Hepatocyte (in vitro differentiated cells): ENCODE measurements at regions not wholly inside any gene's neighbourhood (a gene's known extent, or its start where the extent isn't known, plus 50 kb on each side); places are given as distances from the start of the nearest gene placed in this dataset.

Experiments used
- DNase-seq: peaks from one replicate; pipeline ENCODE4 v3.0.0-alpha.2; 2016; ENCODE audit warnings: low spot score
- H2AFZ ChIP-seq: fragments of 200-600 bp; sonication (generic); 2 replicates; pipeline ENCODE4 v1.6.0; 2016; ENCODE audit warnings: antibody characterized with exemption, mild to moderate bottlenecking
- H3K27ac ChIP-seq: fragments of 200-600 bp; sonication (generic); 2 replicates; pipeline ENCODE4 v1.5.1; 2016; ENCODE audit warnings: mild to moderate bottlenecking
- H3K27me3 ChIP-seq: fragments of 200-600 bp; sonication (generic); 2 replicates; pipeline ENCODE4 v1.6.1; 2016
- H3K36me3 ChIP-seq: fragments of 200-600 bp; sonication (generic); replicated peaks from 2 replicates; pipeline ENCODE4 v1.5.1; 2016; ENCODE audit warnings: low read depth; ENCODE audit not compliant: insufficient read depth
- H3K4me1 ChIP-seq: fragments of 200-600 bp; sonication (generic); 2 replicates; pipeline ENCODE4 v1.5.1; 2016; ENCODE audit warnings: mild to moderate bottlenecking, moderate library complexity; ENCODE audit not compliant: insufficient read depth
- H3K4me2 ChIP-seq: fragments of 200-600 bp; sonication (generic); 2 replicates; pipeline ENCODE4 v1.6.0; 2016
- H3K4me3 ChIP-seq: fragments of 200-600 bp; sonication (generic); 2 replicates; pipeline ENCODE4 v1.5.1; 2016; ENCODE audit warnings: mild to moderate bottlenecking
- H3K79me2 ChIP-seq: fragments of 200-600 bp; sonication (generic); 2 replicates; pipeline ENCODE4 v1.6.0; 2017; ENCODE audit warnings: mild to moderate bottlenecking
- H3K9me2 ChIP-seq: fragments of 200-600 bp; sonication (generic); replicated peaks from 2 replicates; pipeline ENCODE4 v1.6.0; 2017; ENCODE audit warnings: mild to moderate bottlenecking; ENCODE audit not compliant: insufficient read depth
- H3K9me3 ChIP-seq: fragments of 200-600 bp; sonication (generic); 2 replicates; pipeline ENCODE4 v1.5.1; 2016; ENCODE audit warnings: low read depth, mild to moderate bottlenecking
- H4K20me1 ChIP-seq: fragments of 200-600 bp; sonication (generic); 2 replicates; pipeline ENCODE4 v1.6.0; 2016; ENCODE audit warnings: mild to moderate bottlenecking; ENCODE audit not compliant: insufficient read depth, poor library complexity, severe bottlenecking
- CTCF ChIP-seq: fragments of 200-600 bp; sonication (generic); IDR thresholded peaks from 2 replicates; pipeline ENCODE4 v1.5.1; 2016; ENCODE audit warnings: antibody characterized with exemption, mild to moderate bottlenecking; ENCODE audit not compliant: poor library complexity
- EZH2 ChIP-seq: fragments of 200-600 bp; sonication (generic); IDR thresholded peaks from 2 replicates; pipeline ENCODE4 v1.6.1; 2016; ENCODE audit warnings: antibody characterized with exemption, mild to moderate bottlenecking, borderline replicate concordance
- EZH2phosphoT487 ChIP-seq: fragments of 200-600 bp; sonication (generic); IDR thresholded peaks from one replicate; pipeline ENCODE4 v1.6.1; 2018; ENCODE audit warnings: antibody characterized with exemption, mild to moderate bottlenecking, low read depth, moderate library complexity; ENCODE audit not compliant: unreplicated experiment, severe bottlenecking
- WGBS: methylation state at CpG from one replicate; pipeline ENCODE4 v1.1.6; 2016; ENCODE audit warnings: low lambda C conversion rate; ENCODE audit errors: missing lambda C conversion rate; 5-methylcytosine and 5-hydroxymethylcytosine counted together

GRCh38 chr21:38186661-38187270 is 70.0 kb upstream of the KCNJ15 start:
- TF ChIP-seq EZH2 (no peak), CTCF (no peak), EZH2phosphoT487 (no peak)
- H3K79me2 ChIP-seq: no peaks in the 10 kb centered on the region
- H3K27ac ChIP-seq: no peak overlapping the region
- 89% methylated on average over 1 of the region's 1 CpG for WGBS
- DNase-seq: no peak
- H4K20me1 ChIP-seq: no peaks in the 10 kb centered on the region
- no peaks in the 10 kb centered on the region for H3K9me3 ChIP-seq
- no peak overlapping the region for H3K4me3 ChIP-seq
- H3K36me3 ChIP-seq: no peaks in the 10 kb centered on the region
- H3K27me3 ChIP-seq: no peaks in the 10 kb centered on the region
- no peak overlapping the region for H3K4me2 ChIP-seq
- H3K4me1 ChIP-seq: no peaks in the 10 kb centered on the region
- no peak overlapping the region for H2AFZ ChIP-seq
- no peaks in the 10 kb centered on the region for H3K9me2 ChIP-seq

- H3K9me2 ChIP-seq: no peaks in the 10 kb centered on the region
- H3K27ac ChIP-seq: no peak overlapping the region
- H4K20me1 ChIP-seq: no peaks in the 10 kb centered on the region
- no peak for DNase-seq
- no peaks in the 10 kb centered on the region for H3K27me3 ChIP-seq
- H3K9me3 ChIP-seq: no peaks in the 10 kb centered on the region
- H2AFZ ChIP-seq: no peak overlapping the region
- H3K4me2 ChIP-seq: no peak overlapping the region
- no peaks in the 10 kb centered on the region for H3K4me1 ChIP-seq
- TF ChIP-seq CTCF: no peak
- no peak for TF ChIP-seq EZH2phosphoT487
- no peak for TF ChIP-seq EZH2
- WGBS: 100% methylated on average over 1 of the region's 1 CpG
- H3K79me2 ChIP-seq: no peaks in the 10 kb centered on the region
- no peak overlapping the region for H3K4me3 ChIP-seq
- no peaks in the 10 kb centered on the region for H3K36me3 ChIP-seq
These were observed 68.8 kb upstream of the KCNJ15 start for GRCh38 chr21:38188037-38188436.

GRCh38 chr21:38196036-38196435 is 60.8 kb upstream of the KCNJ15 start:
- H3K27me3 ChIP-seq: no peaks in the 10 kb centered on the region
- no peaks in the 10 kb centered on the region for H3K9me2 ChIP-seq
- H2AFZ ChIP-seq: no peak overlapping the region
- H4K20me1 ChIP-seq: no peaks in the 10 kb centered on the region
- no peak overlapping the region for H3K4me3 ChIP-seq
- H3K27ac ChIP-seq: no peak overlapping the region
- no peak for TF ChIP-seq EZH2phosphoT487
- TF ChIP-seq CTCF: no peak
- TF ChIP-seq EZH2: no peak
- no peak for DNase-seq
- no peaks in the 10 kb centered on the region for H3K36me3 ChIP-seq
- H3K9me3 ChIP-seq: no peaks in the 10 kb centered on the region
- 82% methylated on average over 2 of the region's 2 CpGs for WGBS
- H3K4me2 ChIP-seq: no peak overlapping the region
- no peaks in the 10 kb centered on the region for H3K79me2 ChIP-seq
- no peaks in the 10 kb centered on the region for H3K4me1 ChIP-seq

- H3K4me3 ChIP-seq: no peak overlapping the region
- H4K20me1 ChIP-seq: no peaks in the 10 kb centered on the region
- no peak for DNase-seq
- H3K27ac ChIP-seq: no peak overlapping the region
- no peaks in the 10 kb centered on the region for H3K9me2 ChIP-seq
- peaks cover 4% of the 10 kb centered on the region for H3K27me3 ChIP-seq
- H3K4me1 ChIP-seq: no peaks in the 10 kb centered on the region
- H3K4me2 ChIP-seq: no peak overlapping the region
- TF ChIP-seq CTCF (no peak), EZH2phosphoT487 (no peak), EZH2 (no peak)
- H3K9me3 ChIP-seq: no peaks in the 10 kb centered on the region
- H3K36me3 ChIP-seq: no peaks in the 10 kb centered on the region
- no peaks in the 10 kb centered on the region for H3K79me2 ChIP-seq
- H2AFZ ChIP-seq: no peak overlapping the region
These were observed 54.0 kb upstream of the KCNJ15 start for GRCh38 chr21:38202811-38203210.
